ENCODE measurements at regions not wholly inside any gene's neighbourhood (a gene's known extent, or its start where the extent isn't known, plus 50 kb on each side); places are given as distances from the start of the nearest gene placed in this dataset.
"Not testable (repeated sequence)": the region's sequence is repeated elsewhere in the genome, so short reads cannot be mapped to it uniquely, and the experiment has no call there.

GRCh38 chr16:29355339-29356059, 51.0 kb downstream of the NPIPB11 start:
- not testable (repeated sequence) for DNase-seq (ENCODE audit: low read depth in 2 of 2)

GRCh38 chr16:29354449-29354848, 52.1 kb downstream of the NPIPB11 start:
- not testable (repeated sequence) for DNase-seq (ENCODE audit: low read depth in 2 of 2)

GRCh38 chr16:29352617-29352999, 53.9 kb downstream of the NPIPB11 start:
- not testable (repeated sequence) for DNase-seq (ENCODE audit: low read depth in 2 of 2)

- not testable (repeated sequence) for DNase-seq (ENCODE audit: low read depth in 2 of 2)
These were observed 54.4 kb downstream of the NPIPB11 start for GRCh38 chr16:29351970-29352616.

- DNase-seq (ENCODE audit: low read depth in 2 of 2), result not testable (repeated sequence)
These were observed 55.1 kb downstream of the NPIPB11 start for GRCh38 chr16:29351271-29351969.

- DNase-seq (ENCODE audit: low read depth in 2 of 2), result not testable (repeated sequence)
These were observed 56.5 kb downstream of the NPIPB11 start for GRCh38 chr16:29349966-29350365.

GRCh38 chr16:29348748-29349147, 57.8 kb downstream of the NPIPB11 start:
- DNase-seq (ENCODE audit: low read depth in 2 of 2), result not testable (repeated sequence)

- not testable (repeated sequence) for DNase-seq (ENCODE audit: low read depth in 2 of 2)
These were observed 58.3 kb downstream of the NPIPB11 start for GRCh38 chr16:29348123-29348690.

GRCh38 chr16:29346796-29347580, 59.5 kb downstream of the NPIPB11 start:
- DNase-seq (ENCODE audit: low read depth in 2 of 2), result not testable (repeated sequence)

- DNase-seq (ENCODE audit: low read depth in 2 of 2), result not testable (repeated sequence)
These were observed 60.3 kb downstream of the NPIPB11 start for GRCh38 chr16:29346203-29346602.

- not testable (repeated sequence) for DNase-seq (ENCODE audit: low read depth in 2 of 2)
These were observed 63.6 kb downstream of the NPIPB11 start for GRCh38 chr16:29342937-29343336.

- DNase-seq (ENCODE audit: low read depth in 2 of 2), result not testable (repeated sequence)
These were observed 65.6 kb downstream of the NPIPB11 start for GRCh38 chr16:29340779-29341438.

- DNase-seq (ENCODE audit: low read depth in 2 of 2), result not testable (repeated sequence)
These were observed 66.3 kb downstream of the NPIPB11 start for GRCh38 chr16:29340235-29340634.

GRCh38 chr16:29338821-29339700, 67.5 kb downstream of the NPIPB11 start:
- not testable (repeated sequence) for DNase-seq (ENCODE audit: low read depth in 2 of 2)

GRCh38 chr16:29337385-29337901, 69.1 kb downstream of the NPIPB11 start:
- DNase-seq (ENCODE audit: low read depth in 2 of 2), result not testable (repeated sequence)

- DNase-seq (ENCODE audit: low read depth in 2 of 2), result not testable (repeated sequence)
These were observed 71.0 kb downstream of the NPIPB11 start for GRCh38 chr16:29335549-29335846.

- not testable (repeated sequence) for DNase-seq (ENCODE audit: low read depth in 2 of 2)
These were observed 71.5 kb downstream of the NPIPB11 start for GRCh38 chr16:29334776-29335548.

- DNase-seq (ENCODE audit: low read depth in 2 of 2), result not testable (repeated sequence)
These were observed 72.9 kb downstream of the NPIPB11 start for GRCh38 chr16:29333492-29334097.

Measured in stimulated activated CD8-positive, alpha-beta memory T cell treated with anti-CD3 and anti-CD28 coated beads, Interleukin-15, amount 100 ng/mL, for 4 hours (primary cell).